Keratinocyte (primary cell): ENCODE measurements at regions not wholly inside any gene's neighbourhood (a gene's known extent, or its start where the extent isn't known, plus 50 kb on each side); places are given as distances from the start of the nearest gene placed in this dataset.

Experiments
- DNase-seq: peaks from one replicate; pipeline ENCODE4 v3.0.0-alpha.2; 2011; ENCODE audit warnings: low read depth, missing footprints, low spot score
- FAIRE-seq: peaks from 2 replicates; lab custom pipeline; 2011; peaks lifted over from hg19 to GRCh38; lab: Jason Lieb, UNC
- H2AFZ ChIP-seq: 2 replicates; pipeline ENCODE4 v1.6.0; 2012; ENCODE audit warnings: low read length, control low read depth, inconsistent platforms; ENCODE audit not compliant: control insufficient read depth
- H3K27ac ChIP-seq: 2 replicates; pipeline ENCODE4 v1.5.1; 2011; ENCODE audit warnings: low read length; ENCODE audit not compliant: control insufficient read depth, insufficient read depth
- H3K27me3 ChIP-seq: 3 replicates; pipeline ENCODE4 v1.6.0; 2011; ENCODE audit warnings: low read length; ENCODE audit not compliant: control insufficient read depth, insufficient read depth; ENCODE audit errors: extremely low read depth
- H3K36me3 ChIP-seq, 2 experiments: 2 replicates in 1 of 2; 3 replicates in 1 of 2; pipeline ENCODE4 v1.5.1; 2011; ENCODE audit warnings: low read length in 2 of 2, mild to moderate bottlenecking in 1 of 2; ENCODE audit not compliant: control insufficient read depth in 2 of 2, insufficient read depth in 2 of 2; ENCODE audit errors: extremely low read depth in 1 of 2
- H3K4me1 ChIP-seq: 3 replicates; pipeline ENCODE4 v1.5.1; 2011; ENCODE audit warnings: low read length; ENCODE audit not compliant: control insufficient read depth, insufficient read depth; ENCODE audit errors: extremely low read depth
- H3K4me2 ChIP-seq: 3 replicates; pipeline ENCODE4 v1.6.0; 2011; ENCODE audit warnings: low read depth, low read length; ENCODE audit not compliant: control insufficient read depth, insufficient read depth; ENCODE audit errors: extremely low read depth
- H3K4me3 ChIP-seq, 3 experiments: fragments of 200-600 bp in 1 of 3; sonication (generic) in 1 of 3; 2 replicates in 2 of 3; 3 replicates in 1 of 3; pipeline ENCODE4 v1.5.1; 2011 to 2016; ENCODE audit warnings: low read length in 3 of 3, mild to moderate bottlenecking in 3 of 3, control low read depth in 2 of 3, inconsistent platforms in 1 of 3, low read depth in 1 of 3, mixed read lengths in 1 of 3, mixed run types in 1 of 3, moderate library complexity in 1 of 3; ENCODE audit not compliant: control insufficient read depth in 2 of 3, insufficient read depth in 2 of 3; ENCODE audit errors: extremely low read depth in 1 of 3
- H3K79me2 ChIP-seq: 2 replicates; pipeline ENCODE4 v1.6.0; 2012; ENCODE audit warnings: low read length; ENCODE audit not compliant: control insufficient read depth, insufficient read depth
- H3K9ac ChIP-seq: 3 replicates; pipeline ENCODE4 v1.6.0; 2011; ENCODE audit warnings: low read length; ENCODE audit not compliant: control insufficient read depth, insufficient read depth; ENCODE audit errors: extremely low read depth
- H3K9me1 ChIP-seq: 3 replicates; pipeline ENCODE4 v1.6.0; 2011; ENCODE audit warnings: low read length; ENCODE audit not compliant: control insufficient read depth, insufficient read depth; ENCODE audit errors: extremely low read depth
- H3K9me3 ChIP-seq: 2 replicates; pipeline ENCODE4 v1.5.1; 2012; ENCODE audit warnings: low read depth, low read length; ENCODE audit not compliant: control insufficient read depth
- H4K20me1 ChIP-seq: 3 replicates; pipeline ENCODE4 v1.6.0; 2011; ENCODE audit warnings: low read length; ENCODE audit not compliant: control insufficient read depth, insufficient read depth; ENCODE audit errors: extremely low read depth
- EZH2 ChIP-seq: IDR thresholded peaks from one replicate; pipeline ENCODE4 v1.6.1; 2012; ENCODE audit warnings: inconsistent platforms, mild to moderate bottlenecking, low read length, moderate library complexity
- dilution Hi-C: fragments of 300-500 bp; cut with MboI; formaldehyde crosslinking; loops from one replicate; pipeline ENCODE4 v1.7.0; 2020; ENCODE audit warnings: low sequenced_read_pairs; ENCODE audit not compliant: extremely low pct_ligation_motif_present
- TF ChIP-seq, protein P1 (sequence below), 3 experiments: IDR thresholded peaks in 1 of 3; conservative IDR thresholded peaks in 1 of 3; optimal IDR thresholded peaks in 1 of 3; 2 replicates in 2 of 3; 3 replicates in 1 of 3; pipeline versions ENCODE3 to v1.5.1; 2011; ENCODE audit warnings: low read length in 3 of 3, mild to moderate bottlenecking in 3 of 3, moderate library complexity in 2 of 3, control low read depth in 1 of 3, inconsistent platforms in 1 of 3; ENCODE audit not compliant: insufficient read depth in 2 of 3; ENCODE audit errors: extremely low read depth in 1 of 3

DNA sequence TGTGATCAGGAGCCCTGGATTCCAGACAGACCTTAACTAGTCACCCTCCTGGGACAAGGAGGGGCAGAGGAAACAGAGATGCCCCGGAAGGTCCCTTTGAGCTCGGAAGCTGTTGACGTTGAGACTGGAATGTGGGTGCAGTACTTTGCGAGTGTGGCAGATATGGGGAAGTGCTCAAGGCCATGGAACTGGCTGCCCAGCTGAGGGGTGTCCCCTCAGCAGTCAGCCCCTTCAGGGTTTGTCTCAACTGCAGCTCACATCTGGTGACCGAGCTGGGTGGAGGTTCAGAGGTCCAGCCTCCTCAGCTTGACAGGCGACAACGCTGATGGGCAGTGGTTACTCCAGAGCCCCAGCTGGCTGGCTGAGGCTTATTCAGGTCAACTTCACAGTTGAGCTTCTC is 150.3 kb upstream of the SNX19 start:
- no peak overlapping the region for H3K27ac ChIP-seq
- H3K9ac ChIP-seq = no peak overlapping the region
- no peaks in the 10 kb centered on the region for H3K79me2 ChIP-seq
- H3K27me3 ChIP-seq = no peaks in the 10 kb centered on the region
- DNase-seq (no peak), FAIRE-seq (no peak)
- no peak overlapping the region for H3K4me2 ChIP-seq
- H3K9me3 ChIP-seq = no peaks in the 10 kb centered on the region
- no peak overlapping the region for H2AFZ ChIP-seq
- no peaks in the 10 kb centered on the region for H3K36me3 ChIP-seq
- H3K9me1 ChIP-seq = no peaks in the 10 kb centered on the region
- dilution Hi-C loops = loop anchor here (25.0 kb wide), 1 partner anchor 596 kb away; no protein-coding TSS in a partner anchor
- TF ChIP-seq, protein P1, sequence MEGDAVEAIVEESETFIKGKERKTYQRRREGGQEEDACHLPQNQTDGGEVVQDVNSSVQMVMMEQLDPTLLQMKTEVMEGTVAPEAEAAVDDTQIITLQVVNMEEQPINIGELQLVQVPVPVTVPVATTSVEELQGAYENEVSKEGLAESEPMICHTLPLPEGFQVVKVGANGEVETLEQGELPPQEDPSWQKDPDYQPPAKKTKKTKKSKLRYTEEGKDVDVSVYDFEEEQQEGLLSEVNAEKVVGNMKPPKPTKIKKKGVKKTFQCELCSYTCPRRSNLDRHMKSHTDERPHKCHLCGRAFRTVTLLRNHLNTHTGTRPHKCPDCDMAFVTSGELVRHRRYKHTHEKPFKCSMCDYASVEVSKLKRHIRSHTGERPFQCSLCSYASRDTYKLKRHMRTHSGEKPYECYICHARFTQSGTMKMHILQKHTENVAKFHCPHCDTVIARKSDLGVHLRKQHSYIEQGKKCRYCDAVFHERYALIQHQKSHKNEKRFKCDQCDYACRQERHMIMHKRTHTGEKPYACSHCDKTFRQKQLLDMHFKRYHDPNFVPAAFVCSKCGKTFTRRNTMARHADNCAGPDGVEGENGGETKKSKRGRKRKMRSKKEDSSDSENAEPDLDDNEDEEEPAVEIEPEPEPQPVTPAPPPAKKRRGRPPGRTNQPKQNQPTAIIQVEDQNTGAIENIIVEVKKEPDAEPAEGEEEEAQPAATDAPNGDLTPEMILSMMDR (optimal IDR thresholded peaks at IDR 0.05 in 1 of 3, IDR thresholded peaks at IDR 0.05 in 1 of 3, conservative IDR thresholded peaks at IDR 0.05 in 1 of 3; ENCODE audit: extremely low read depth in 1 of 3, insufficient read depth in 2 of 3, low read length in 3 of 3) = no peak
- TF ChIP-seq EZH2 = no peak
- no peaks in the 10 kb centered on the region for H4K20me1 ChIP-seq
- peaks cover 4% of the 10 kb centered on the region for H3K4me1 ChIP-seq
- H3K4me3 ChIP-seq = no peak overlapping the region

DNA sequence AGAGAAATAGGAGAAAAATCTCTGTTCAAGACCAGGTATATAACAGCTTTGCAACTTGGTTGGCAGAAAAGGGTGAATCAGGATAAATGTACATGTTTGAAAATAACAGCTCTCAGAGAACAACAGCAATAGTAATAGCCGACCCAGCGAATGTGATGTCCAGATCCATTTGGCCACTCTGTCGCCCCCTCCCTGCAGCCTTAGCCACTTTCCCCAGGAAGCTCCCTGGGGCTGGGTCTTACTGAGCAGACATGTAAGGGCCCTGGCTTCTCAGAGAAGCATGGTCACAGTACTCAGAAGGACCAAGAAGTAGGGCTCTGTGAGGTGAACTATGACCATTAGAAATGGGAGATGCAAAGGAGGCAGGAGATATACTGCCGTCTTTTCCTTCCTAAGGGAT is 154.1 kb upstream of the SNX19 start:
- no peaks in the 10 kb centered on the region for H3K36me3 ChIP-seq
- no peak for TF ChIP-seq EZH2
- TF ChIP-seq, protein P1 (optimal IDR thresholded peaks at IDR 0.05 in 1 of 3, IDR thresholded peaks at IDR 0.05 in 1 of 3, conservative IDR thresholded peaks at IDR 0.05 in 1 of 3; ENCODE audit: extremely low read depth in 1 of 3, insufficient read depth in 2 of 3, low read length in 3 of 3) = no peak
- FAIRE-seq (no peak), DNase-seq (no peak)
- no peak overlapping the region for H2AFZ ChIP-seq
- no peak overlapping the region for H3K9ac ChIP-seq
- no peak overlapping the region for H3K4me3 ChIP-seq
- H3K27me3 ChIP-seq = no peaks in the 10 kb centered on the region
- no peaks in the 10 kb centered on the region for H4K20me1 ChIP-seq
- H3K9me3 ChIP-seq = no peaks in the 10 kb centered on the region
- dilution Hi-C loops = loop anchor here (25.0 kb wide), 1 partner anchor 592 kb away; no protein-coding TSS in a partner anchor
- no peaks in the 10 kb centered on the region for H3K4me1 ChIP-seq
- no peak overlapping the region for H3K27ac ChIP-seq
- H3K79me2 ChIP-seq = no peaks in the 10 kb centered on the region
- no peaks in the 10 kb centered on the region for H3K9me1 ChIP-seq
- no peak overlapping the region for H3K4me2 ChIP-seq
